A549 (cell line): ENCODE measurements at regions not wholly inside any gene's neighbourhood (a gene's known extent, or its start where the extent isn't known, plus 50 kb on each side); places are given as distances from the start of the nearest gene placed in this dataset.

Experiments
- ATAC-seq, 2 experiments: fragments of 200-7000 bp in 1 of 2; fragments of >200 bp in 1 of 2; cut with Nextera tagmentation in 1 of 2; cut with Tn5 transposase in 1 of 2; 3 replicates each; pipeline versions ENCODE4 v1.8.0 to v1.9.1; 2018 to 2020; ENCODE audit warnings: mild to moderate bottlenecking in 1 of 2, moderate library complexity in 1 of 2
- CTCF ChIA-PET: fragments of 300-600 bp; sonication (Branson Sonifier 250); formaldehyde crosslinking; extraction: SDS; loops from one replicate; lab custom pipeline; 2021; ENCODE audit warnings: antibody characterized with exemption, inconsistent platforms; lab: Yijun Ruan, JAX
- POLR2A ChIA-PET: fragments of 350-600 bp; formaldehyde crosslinking; extraction: SDS; loops from one replicate; lab custom pipeline; 2021; ENCODE audit warnings: antibody characterized with exemption, inconsistent platforms; lab: Yijun Ruan, JAX
- DNase-seq, 2 experiments: peaks; one replicate each; pipeline versions ENCODE4 v3.0.0 to v3.0.0-alpha.2; 2011 to 2016; ENCODE audit warnings: low read depth in 1 of 2, low spot score in 1 of 2
- FAIRE-seq: peaks from 2 replicates; lab custom pipeline; 2011; peaks lifted over from hg19 to GRCh38; lab: Jason Lieb, UNC
- H3K27ac ChIP-seq, 2 experiments: fragments of >200 bp; sonication (Bioruptor Twin); formaldehyde crosslinking; 3 replicates each; pipeline ENCODE4 v1.5.1; 2016 to 2017
- H3K4me1 ChIP-seq: fragments of >200 bp; sonication (Bioruptor Twin); formaldehyde crosslinking; 3 replicates; pipeline ENCODE4 v1.6.1; 2016
- H3K4me2 ChIP-seq: fragments of >200 bp; sonication (Bioruptor Twin); formaldehyde crosslinking; 3 replicates; pipeline ENCODE4 v1.6.1; 2016
- H3K4me3 ChIP-seq: fragments of >200 bp; sonication (Bioruptor Twin); formaldehyde crosslinking; 3 replicates; pipeline ENCODE4 v1.5.1; 2016
- H3K9me3 ChIP-seq: fragments of >200 bp; sonication (Bioruptor Twin); formaldehyde crosslinking; 3 replicates; pipeline ENCODE4 v1.6.1; 2016
- CBX8 ChIP-seq: fragments of 200-600 bp; sonication (generic); IDR thresholded peaks from 2 replicates; pipeline ENCODE4 v1.6.1; 2016
- CHD4 ChIP-seq: fragments of 200-600 bp; sonication (generic); IDR thresholded peaks from 2 replicates; pipeline ENCODE4 v1.6.1; 2016; ENCODE audit warnings: antibody characterized with exemption, mild to moderate bottlenecking, borderline replicate concordance
- ELK1 ChIP-seq: fragments of 150-350 bp; IDR thresholded peaks from 2 replicates; pipeline ENCODE4 v1.6.1; 2014; ENCODE audit warnings: low read depth, mild to moderate bottlenecking, low read length
- EP300 ChIP-seq, 2 experiments: fragments of >200 bp; sonication (Bioruptor Twin); formaldehyde crosslinking; IDR thresholded peaks; 2 replicates in 1 of 2; 3 replicates in 1 of 2; pipeline ENCODE4 v1.6.1; 2016 to 2017
- ESRRA ChIP-seq: fragments of 150-350 bp; IDR thresholded peaks from 2 replicates; pipeline ENCODE4 v1.6.1; 2014; ENCODE audit warnings: mild to moderate bottlenecking, low read length, borderline replicate concordance
- HES2 ChIP-seq: fragments of >200 bp; sonication (Bioruptor Twin); formaldehyde crosslinking; IDR thresholded peaks from 2 replicates; pipeline ENCODE4 v1.6.1; 2016
- HOXA7 ChIP-seq: fragments of 250-450 bp; sonication (Bioruptor Pico); IDR thresholded peaks from 2 replicates; pipeline ENCODE4 v1.5.0; 2020; ENCODE audit warnings: mild to moderate bottlenecking, moderate library complexity
- MAX ChIP-seq: IDR thresholded peaks from 2 replicates; pipeline ENCODE4 v1.6.1; 2012
- RFX5 ChIP-seq: fragments of 450-650 bp; IDR thresholded peaks from 2 replicates; pipeline ENCODE4 v1.7.1; 2014; ENCODE audit warnings: antibody characterized with exemption, mild to moderate bottlenecking, moderate library complexity
- ZSCAN20 ChIP-seq: fragments of 250-450 bp; sonication (Bioruptor Pico); IDR thresholded peaks from 2 replicates; pipeline ENCODE4 v1.8.0; 2022; ENCODE audit warnings: mild to moderate bottlenecking, moderate library complexity
- WGBS: methylation state at CpG from one replicate; pipeline ENCODE4 v1.1.6; 2017; ENCODE audit errors: missing lambda C conversion rate; 5-methylcytosine and 5-hydroxymethylcytosine counted together
- TF ChIP-seq, protein P1 (sequence below): fragments of 250-450 bp; sonication (Bioruptor Pico); IDR thresholded peaks from 2 replicates; pipeline ENCODE4 v1.5.0; 2020; ENCODE audit warnings: low read depth, mild to moderate bottlenecking, moderate library complexity
- TF ChIP-seq, protein P2 (sequence below): fragments of 250-450 bp; sonication (Bioruptor Pico); IDR thresholded peaks from 2 replicates; pipeline ENCODE4 v1.5.0; 2021; ENCODE audit warnings: mild to moderate bottlenecking, moderate library complexity, borderline replicate concordance
- TF ChIP-seq, protein P3 (sequence below): fragments of >200 bp; sonication (Bioruptor Twin); formaldehyde crosslinking; IDR thresholded peaks from 3 replicates; pipeline ENCODE4 v1.6.1; 2016

- no peak for TF ChIP-seq HOXA7 (CRISPR knock-in tag)
- TF ChIP-seq, protein P1, sequence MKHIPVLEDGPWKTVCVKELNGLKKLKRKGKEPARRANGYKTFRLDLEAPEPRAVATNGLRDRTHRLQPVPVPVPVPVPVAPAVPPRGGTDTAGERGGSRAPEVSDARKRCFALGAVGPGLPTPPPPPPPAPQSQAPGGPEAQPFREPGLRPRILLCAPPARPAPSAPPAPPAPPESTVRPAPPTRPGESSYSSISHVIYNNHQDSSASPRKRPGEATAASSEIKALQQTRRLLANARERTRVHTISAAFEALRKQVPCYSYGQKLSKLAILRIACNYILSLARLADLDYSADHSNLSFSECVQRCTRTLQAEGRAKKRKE (CRISPR knock-in tag) = no peak
- no peak for TF ChIP-seq ZSCAN20 (CRISPR knock-in tag)
- TF ChIP-seq RFX5 = no peak
- TF ChIP-seq MAX = no peak
- 29% methylated on average over 6 of the region's 6 CpGs for WGBS
- FAIRE-seq (no peak), ATAC-seq (no peak), DNase-seq (no peak)
- Histone ChIP-seq H3K4me1 (no peaks in the 10 kb centered on the region), H3K4me2 (no peak overlapping the region), H3K27ac (no peak overlapping the region), H3K4me3 (no peak overlapping the region), H3K9me3 (no peaks in the 10 kb centered on the region)
- POLR2A ChIA-PET = no interaction called here
- CTCF ChIA-PET = interaction anchor here (0.9 to 1.5 kb wide), 2 partner anchors 18 to 84 kb away, joined by 3 to 6 read pairs; no protein-coding TSS in a partner anchor
Observed at GRCh38 chr9:105864248-105864898, 170.0 kb downstream of the TMEM38B start.

DNA sequence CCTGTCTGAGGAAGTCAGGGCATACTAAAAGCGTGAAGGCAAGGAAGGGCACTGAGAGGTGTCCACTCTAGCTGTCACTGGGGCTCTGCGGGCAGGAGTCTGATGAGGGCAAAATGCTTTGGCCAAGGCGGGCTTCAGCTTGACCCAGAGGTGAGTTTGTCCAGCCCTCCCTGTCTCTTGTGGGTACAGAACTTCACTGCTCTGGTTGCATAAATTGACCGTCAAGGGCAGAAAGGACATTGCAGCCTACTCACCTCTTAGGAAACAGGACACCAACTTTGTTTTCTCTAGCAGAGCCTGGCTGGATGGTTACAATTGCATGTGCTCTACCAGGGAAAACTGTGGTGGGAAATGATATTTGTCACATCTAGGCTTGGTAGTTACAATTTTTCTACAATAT, 170.9 kb downstream of the TMEM38B start:
- DNase-seq = no peak
- H3K27ac ChIP-seq = no peak overlapping the region
- no peaks in the 10 kb centered on the region for H3K9me3 ChIP-seq
- POLR2A ChIA-PET = no interaction called here
- no peak for ATAC-seq
- 60% methylated on average over 4 of the region's 4 CpGs for WGBS
- H3K4me1 ChIP-seq = no peaks in the 10 kb centered on the region
- no peak overlapping the region for H3K4me2 ChIP-seq
- CTCF ChIA-PET = interaction anchor here (1.2 to 2.2 kb wide), 4 partner anchors 10 to 17 kb away, joined by 3 to 11 read pairs (median 6); no protein-coding TSS in a partner anchor
- H3K4me3 ChIP-seq = no peak overlapping the region
- FAIRE-seq = no peak
- no peak for TF ChIP-seq HES2
- TF ChIP-seq, protein P2, sequence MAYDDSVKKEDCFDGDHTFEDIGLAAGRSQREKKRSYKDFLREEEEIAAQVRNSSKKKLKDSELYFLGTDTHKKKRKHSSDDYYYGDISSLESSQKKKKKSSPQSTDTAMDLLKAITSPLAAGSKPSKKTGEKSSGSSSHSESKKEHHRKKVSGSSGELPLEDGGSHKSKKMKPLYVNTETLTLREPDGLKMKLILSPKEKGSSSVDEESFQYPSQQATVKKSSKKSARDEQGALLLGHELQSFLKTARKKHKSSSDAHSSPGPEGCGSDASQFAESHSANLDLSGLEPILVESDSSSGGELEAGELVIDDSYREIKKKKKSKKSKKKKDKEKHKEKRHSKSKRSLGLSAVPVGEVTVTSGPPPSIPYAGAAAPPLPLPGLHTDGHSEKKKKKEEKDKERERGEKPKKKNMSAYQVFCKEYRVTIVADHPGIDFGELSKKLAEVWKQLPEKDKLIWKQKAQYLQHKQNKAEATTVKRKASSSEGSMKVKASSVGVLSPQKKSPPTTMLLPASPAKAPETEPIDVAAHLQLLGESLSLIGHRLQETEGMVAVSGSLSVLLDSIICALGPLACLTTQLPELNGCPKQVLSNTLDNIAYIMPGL (CRISPR knock-in tag) = no peak

- no peaks in the 10 kb centered on the region for H3K4me1 ChIP-seq
- H3K9me3 ChIP-seq = no peaks in the 10 kb centered on the region
- WGBS = 2% methylated on average over 2 of the region's 2 CpGs
- no peak for ATAC-seq
- ChIA-PET CTCF (interaction anchor here (1.7 kb wide), 1 partner anchor 10 kb away, joined by 6 read pairs; no protein-coding TSS in a partner anchor), POLR2A (no interaction called here)
- H3K27ac ChIP-seq = no peak overlapping the region
- no peak for FAIRE-seq
- no peak for DNase-seq
- H3K4me3 ChIP-seq = no peak overlapping the region
- TF ChIP-seq ESRRA = no peak
- no peak for TF ChIP-seq CHD4
- TF ChIP-seq EP300 (IDR thresholded peaks at IDR 0.05) = no peak
- no peak for TF ChIP-seq ELK1
- TF ChIP-seq, protein P3, sequence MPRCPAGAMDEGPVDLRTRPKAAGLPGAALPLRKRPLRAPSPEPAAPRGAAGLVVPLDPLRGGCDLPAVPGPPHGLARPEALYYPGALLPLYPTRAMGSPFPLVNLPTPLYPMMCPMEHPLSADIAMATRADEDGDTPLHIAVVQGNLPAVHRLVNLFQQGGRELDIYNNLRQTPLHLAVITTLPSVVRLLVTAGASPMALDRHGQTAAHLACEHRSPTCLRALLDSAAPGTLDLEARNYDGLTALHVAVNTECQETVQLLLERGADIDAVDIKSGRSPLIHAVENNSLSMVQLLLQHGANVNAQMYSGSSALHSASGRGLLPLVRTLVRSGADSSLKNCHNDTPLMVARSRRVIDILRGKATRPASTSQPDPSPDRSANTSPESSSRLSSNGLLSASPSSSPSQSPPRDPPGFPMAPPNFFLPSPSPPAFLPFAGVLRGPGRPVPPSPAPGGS = no peak
- no peak for TF ChIP-seq CBX8
- no peak overlapping the region for H3K4me2 ChIP-seq
Observed at GRCh38 chr9:105871540-105871939, 177.2 kb downstream of the TMEM38B start.
